ENCODE measurements at regions not wholly inside any gene's neighbourhood (a gene's known extent, or its start where the extent isn't known, plus 50 kb on each side); places are given as distances from the start of the nearest gene placed in this dataset.
"Not testable (repeated sequence)": the region's sequence is repeated elsewhere in the genome, so short reads cannot be mapped to it uniquely, and the experiment has no call there.

- DNase-seq, result no peak
Observed at GRCh38 chr4:19123681-19124080, 1102.1 kb upstream of the LCORL start.

GRCh38 chr4:19119904-19120560, 1098.5 kb upstream of the LCORL start:
- DNase-seq, result no peak

DNA sequence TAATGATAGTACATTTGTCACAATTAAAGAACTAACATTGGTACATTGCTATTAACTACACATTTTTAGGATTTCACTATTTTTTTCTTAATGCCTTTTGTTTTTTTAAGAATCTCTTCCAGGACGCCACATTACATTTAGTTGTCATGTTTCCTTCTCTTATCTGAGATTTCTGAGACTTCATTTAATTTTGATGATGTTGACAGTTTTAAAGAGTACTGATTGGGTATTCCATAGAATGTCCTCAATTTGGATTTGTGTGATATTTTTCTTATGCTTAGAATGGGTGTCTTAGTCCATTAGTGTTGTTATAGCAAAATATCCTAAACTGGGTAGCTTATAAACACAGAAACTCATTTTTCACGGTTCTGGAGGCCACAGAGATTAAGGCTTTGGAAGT, 1095.5 kb upstream of the LCORL start:
- DNase-seq, result no peak

DNA sequence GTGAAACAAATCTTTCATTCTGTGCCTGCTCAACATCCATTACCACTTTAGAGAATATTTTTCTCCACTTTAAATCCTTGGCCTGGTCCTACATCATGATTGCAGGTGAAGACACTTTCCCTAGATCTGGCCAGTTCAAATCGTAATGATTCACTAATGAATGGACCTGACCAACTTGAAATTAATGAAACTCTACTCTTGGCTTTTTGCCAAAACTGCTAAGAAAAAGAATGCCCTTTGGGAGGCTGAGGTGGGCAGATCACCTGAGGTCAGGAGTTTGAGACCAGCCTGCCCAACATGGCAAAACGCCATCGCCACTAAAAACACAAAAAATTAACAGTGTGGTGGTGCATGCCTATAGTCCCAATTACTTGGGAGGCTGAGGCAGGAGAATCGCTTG, 1082.6 kb upstream of the LCORL start:
- no peak for DNase-seq

GRCh38 chr4:19095491-19096046, 1074.0 kb upstream of the LCORL start:
- DNase-seq, result no peak

DNA sequence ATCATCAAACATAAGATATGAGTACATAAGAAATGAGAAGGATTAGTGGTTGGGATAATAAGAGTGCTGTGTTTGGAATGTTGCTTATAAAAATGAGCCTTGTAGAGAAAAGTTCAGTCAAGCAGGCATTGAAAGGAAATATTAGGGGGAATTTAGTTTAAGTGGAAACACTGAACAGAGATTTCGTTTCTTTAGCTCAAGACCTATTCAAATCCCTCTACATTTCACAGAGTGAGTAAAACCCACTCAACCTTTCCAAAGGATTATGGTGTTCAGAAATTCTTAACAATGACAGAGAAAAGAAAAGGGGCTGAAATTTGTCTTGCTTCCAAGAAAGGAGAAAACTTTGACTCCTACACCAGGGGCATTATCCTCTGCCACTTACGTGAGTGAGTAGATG, 1072.4 kb upstream of the LCORL start:
- no peak for DNase-seq

GRCh38 chr4:19092797-19093196, 1071.2 kb upstream of the LCORL start:
- no peak for DNase-seq

DNA sequence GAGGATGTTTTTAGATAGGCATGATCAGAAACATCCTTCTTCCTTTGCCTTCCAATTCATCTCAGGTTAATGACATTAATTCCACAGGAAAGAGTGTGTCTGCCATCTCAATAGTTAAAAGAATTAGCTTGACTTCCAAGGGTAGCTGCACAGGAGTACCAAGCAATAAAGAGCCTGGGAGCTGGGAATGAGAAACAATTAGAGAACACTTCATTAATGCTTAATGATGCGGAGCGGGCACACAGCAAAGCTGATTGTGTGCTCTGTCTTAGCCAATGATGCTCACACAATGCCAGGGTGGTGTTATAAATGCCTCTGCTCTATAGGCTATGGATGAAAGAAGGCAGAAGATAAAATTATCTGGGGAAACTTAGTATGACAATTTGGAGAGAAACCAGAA, 1052.5 kb upstream of the LCORL start:
- DNase-seq, result no peak

DNA sequence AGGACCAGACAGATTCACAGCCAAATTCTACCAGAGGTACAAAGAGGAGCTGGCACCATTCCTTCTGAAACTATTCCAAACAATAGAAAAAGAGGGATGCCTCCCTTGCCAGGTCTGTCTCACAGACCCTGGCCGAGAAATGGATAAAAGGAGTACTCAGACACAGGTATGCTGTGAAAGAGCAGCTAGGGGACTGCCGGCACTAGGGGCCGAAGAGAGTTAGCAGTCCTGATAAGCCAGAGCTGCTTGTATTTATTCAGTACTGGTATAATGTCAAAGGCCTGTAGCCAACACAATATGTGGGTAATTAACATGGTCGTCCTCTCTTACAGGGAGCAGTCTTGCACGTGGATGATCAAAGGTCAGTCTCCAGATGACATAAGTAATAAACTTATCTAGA, 1042.1 kb upstream of the LCORL start:
- DNase-seq, result no peak

GRCh38 chr4:19054916-19055315, 1033.4 kb upstream of the LCORL start:
- DNase-seq, result no peak

DNA sequence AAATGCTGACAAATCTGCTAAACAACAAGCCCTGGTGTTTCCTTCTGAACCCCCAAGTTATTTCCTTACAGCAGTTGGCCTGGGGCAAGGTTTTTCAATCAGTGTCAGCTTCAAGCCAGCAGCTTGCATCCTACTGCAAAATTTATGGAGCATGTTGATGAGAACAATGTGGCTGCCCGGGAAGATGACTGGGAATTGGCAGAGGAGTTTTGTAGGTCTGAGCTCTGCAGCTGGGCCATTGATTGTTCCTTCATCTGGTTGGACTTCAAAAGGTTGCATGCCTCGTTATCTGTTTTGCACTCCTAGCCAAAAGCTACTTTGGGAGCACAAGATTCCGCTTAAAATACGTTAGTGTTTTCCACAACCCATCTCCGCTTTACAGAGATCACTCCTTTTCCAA, 1030.3 kb upstream of the LCORL start:
- peak; percentile 17 for DNase-seq

DNA sequence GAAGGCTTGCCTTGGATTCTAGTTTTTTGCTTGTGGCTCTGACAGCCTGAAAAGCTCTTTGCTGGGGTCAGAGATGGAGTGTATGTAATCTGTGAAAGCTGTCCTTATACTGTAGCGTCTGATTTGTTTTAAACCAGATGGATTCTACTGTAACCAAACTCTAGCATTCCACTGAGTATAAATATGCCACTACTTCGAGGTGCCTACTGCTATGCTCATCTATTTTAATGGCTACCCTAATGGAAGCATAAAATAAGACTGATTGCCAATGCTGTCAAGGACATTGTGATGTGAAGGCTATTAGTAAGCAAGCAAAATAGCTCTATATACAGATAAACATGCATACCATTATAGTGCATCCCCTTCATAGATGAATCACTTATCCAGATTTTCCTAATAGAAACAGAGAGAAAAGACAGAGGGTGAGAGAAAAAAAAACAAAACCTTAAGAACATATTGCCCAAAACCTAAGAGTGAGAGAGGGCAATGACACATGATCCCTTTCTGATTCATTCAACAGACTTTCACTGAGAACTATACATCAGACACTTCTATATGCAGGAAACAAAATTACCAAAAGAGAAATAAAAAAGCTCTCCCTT, 1025.8 kb upstream of the LCORL start:
- DNase-seq, result no peak

DNA sequence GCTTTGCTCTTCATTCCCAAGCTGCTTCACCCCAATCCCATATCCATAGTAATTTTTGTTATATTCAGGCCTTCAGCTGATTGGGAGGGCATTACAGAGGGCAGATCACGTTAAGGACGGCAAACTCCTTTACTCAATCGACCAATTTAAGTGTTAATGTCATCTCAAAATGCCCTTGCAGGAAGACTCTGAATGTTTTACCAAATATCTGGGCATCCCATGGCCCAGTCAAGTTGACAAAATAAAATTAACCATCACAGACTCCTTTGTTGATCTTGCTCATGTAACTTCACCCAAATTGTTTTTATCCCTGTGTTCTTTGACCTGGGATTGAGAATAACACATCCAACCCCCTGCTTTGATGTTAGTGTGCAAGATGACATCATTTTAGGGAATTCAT, 1018.3 kb upstream of the LCORL start:
- no peak for DNase-seq

DNA sequence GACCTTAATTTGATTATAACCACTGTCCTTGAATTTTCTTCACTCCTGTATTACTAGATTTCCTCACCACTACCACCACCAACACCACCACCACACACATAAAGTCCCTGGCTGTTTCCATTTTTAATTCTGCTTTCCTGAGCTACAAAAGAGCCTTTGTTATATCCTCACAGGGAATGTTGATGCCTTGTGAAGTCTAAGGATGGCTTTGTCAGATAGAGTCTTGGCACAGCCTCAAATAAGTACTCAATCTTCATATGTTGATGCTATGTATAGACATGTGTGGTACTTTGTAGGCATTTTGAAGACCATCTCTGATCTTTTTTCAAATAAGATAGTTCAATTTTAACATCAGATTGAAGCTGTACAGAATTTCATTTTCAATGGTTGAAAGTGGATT, 1016.7 kb upstream of the LCORL start:
- no peak for DNase-seq

DNA sequence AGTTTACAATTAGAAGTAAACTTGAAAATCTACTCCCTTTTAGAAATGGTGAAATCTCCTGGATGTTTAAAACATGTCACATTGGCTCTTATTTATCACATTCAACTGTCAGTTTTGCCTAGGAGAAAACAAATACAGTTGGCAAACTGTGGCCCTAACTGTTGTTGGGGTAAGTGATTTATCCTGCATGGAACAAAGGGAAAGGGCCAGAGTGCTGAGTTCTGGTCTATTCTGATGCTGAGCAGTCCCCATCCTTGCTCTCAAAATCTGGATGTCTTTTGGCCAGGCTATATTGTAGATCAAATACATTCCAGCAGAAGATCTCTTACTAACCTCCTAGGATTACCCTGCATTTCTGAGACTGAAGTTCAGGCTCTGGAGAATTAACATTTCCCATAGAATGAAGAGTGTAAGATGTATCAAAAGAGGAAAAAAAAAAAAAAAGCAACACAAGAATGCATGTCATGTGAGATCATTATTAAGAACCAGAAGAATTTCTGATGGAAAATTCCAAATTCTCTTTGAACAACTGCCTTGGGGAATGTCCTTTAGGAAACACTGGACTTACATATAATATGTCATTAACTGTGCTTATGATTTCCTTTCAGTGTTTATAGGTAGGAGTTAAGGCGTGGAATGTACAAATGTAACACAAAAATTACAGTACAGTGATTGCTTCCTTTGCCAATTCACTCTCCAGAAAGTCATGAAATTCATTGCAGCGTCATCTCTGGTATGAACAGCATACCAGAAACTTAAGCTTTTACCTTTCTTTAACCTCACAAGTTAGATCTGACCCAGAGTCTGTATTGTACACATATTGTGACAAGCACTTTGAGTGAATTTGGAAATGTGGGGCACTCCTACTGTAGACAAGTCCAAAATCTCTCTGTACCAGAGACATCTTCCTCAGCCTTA, 1012.5 kb upstream of the LCORL start:
- peak; percentile 27 for DNase-seq

DNA sequence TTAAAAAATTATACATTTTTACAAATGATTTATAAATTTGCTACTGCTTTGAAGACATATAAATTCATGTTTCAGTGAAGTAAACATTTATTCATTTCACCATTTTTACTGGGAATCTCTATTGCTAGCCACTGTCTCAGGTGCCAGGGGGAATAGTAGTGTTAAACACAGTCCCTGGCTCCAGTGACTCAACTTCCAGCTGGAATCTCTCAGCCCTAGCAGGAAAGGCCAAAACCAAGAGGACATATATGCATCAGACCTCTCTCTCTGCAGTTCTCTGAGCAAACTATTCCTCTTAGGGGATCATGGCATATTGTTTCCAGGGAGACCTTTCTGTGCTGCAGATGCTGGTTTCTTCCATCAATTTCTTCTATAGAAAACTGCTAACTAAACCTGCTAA, 1009.0 kb upstream of the LCORL start:
- DNase-seq, result peak; percentile 6

DNA sequence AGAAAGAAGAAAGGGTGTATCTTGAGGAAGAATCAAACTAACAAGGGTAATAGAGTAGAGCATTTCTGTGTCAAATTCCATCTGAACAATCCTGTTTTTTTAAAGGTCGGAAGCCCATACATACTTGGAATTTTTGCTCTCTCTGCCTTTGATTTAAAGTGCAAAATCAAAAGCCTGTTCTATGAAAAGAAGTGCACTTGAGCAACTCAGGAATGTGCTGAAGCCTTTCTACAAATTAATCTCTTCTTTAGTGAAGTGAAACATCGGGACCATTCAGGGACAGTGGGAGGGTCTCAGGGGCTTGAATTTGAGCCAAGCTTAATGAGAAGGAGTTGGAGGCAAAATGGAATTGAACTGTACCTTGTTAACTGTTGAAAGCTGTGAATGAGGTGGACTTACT, 1008.5 kb upstream of the LCORL start:
- DNase-seq, result peak; percentile 47

DNA sequence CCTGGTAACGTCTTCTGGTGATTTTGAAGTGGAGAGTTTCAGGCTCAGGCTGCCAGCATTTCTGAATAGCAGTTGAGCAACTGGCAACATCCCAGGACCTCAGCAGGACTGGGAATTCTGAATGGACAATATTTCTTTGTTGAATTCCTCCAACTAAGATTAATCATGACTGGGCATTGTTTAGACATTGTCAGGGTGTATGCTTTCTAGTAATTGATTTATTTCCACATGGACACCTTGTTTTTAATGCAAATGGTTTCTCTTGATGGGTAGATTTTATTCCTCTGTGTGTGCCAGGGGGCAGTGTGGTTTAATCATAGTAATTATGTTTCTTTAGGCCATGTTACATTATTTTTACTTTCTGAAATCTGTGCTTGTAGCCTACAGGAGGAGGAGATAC, 1004.7 kb upstream of the LCORL start:
- DNase-seq, result peak; percentile 34

GRCh38 chr4:19025031-19025430, 1003.5 kb upstream of the LCORL start:
- peak; percentile 12 for DNase-seq

- DNase-seq, result no peak
Observed at GRCh38 chr4:19024047-19024446, 1002.5 kb upstream of the LCORL start.

GRCh38 chr4:19021617-19022016, 1000.1 kb upstream of the LCORL start:
- DNase-seq, result no peak

DNA sequence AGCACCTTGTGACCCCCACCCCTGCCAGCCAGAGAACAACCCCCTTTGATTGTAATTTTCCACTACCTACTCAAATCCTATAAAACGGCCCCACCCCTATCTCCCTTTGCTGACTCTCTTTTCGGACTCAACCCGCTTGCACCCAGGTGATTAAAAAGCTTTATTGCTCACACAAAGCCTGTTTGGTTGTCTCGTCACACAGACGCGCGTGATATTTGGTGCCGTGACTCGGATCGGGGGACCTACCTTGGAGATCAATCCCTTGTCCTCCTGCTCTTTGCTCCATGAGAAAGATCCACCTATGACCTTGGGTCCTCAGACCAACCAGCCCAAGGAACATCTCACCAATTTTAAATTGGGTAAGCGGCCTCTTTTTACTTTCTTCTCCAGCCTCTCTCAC, 995.0 kb upstream of the LCORL start:
- not testable (repeated sequence) for DNase-seq

- DNase-seq, result no peak
Observed at GRCh38 chr4:19014594-19014993, 993.0 kb upstream of the LCORL start.

- no peak for DNase-seq
Observed at GRCh38 chr4:19010761-19011160, 989.2 kb upstream of the LCORL start.
